NCI-H748 treated with DMSO at 0.1 percent for 48 hours (cell line): ENCODE measurements at regions not wholly inside any gene's neighbourhood (a gene's known extent, or its start where the extent isn't known, plus 50 kb on each side); places are given as distances from the start of the nearest gene placed in this dataset.

Experiments used
- DNase-seq: peaks from one replicate; lab custom pipeline; 2025; lab: John Stamatoyannopoulos, UW

- DNase-seq = no peak
Measured at GRCh38 chr6:102126488-102126887, 733.0 kb downstream of the GRIK2 start.

- no peak for DNase-seq
Measured at GRCh38 chr6:102127253-102127652, 733.7 kb downstream of the GRIK2 start.

- DNase-seq = no peak
Measured at GRCh38 chr6:102137859-102138258, 744.4 kb downstream of the GRIK2 start.

- no peak for DNase-seq
Measured at GRCh38 chr6:102149191-102149590, 755.7 kb downstream of the GRIK2 start.

GRCh38 chr6:102150549-102150948 is 757.0 kb downstream of the GRIK2 start:
- DNase-seq = no peak

- no peak for DNase-seq
Measured at GRCh38 chr6:102154176-102154575, 760.7 kb downstream of the GRIK2 start.

- DNase-seq = no peak
Measured at GRCh38 chr6:102154874-102155273, 761.4 kb downstream of the GRIK2 start.

- DNase-seq = peak; percentile 27
Measured at GRCh38 chr6:102169802-102170201, 776.3 kb downstream of the GRIK2 start.

GRCh38 chr6:102187186-102187585 is 793.7 kb downstream of the GRIK2 start:
- no peak for DNase-seq

- DNase-seq = no peak
Measured at GRCh38 chr6:102195311-102195710, 801.8 kb downstream of the GRIK2 start.

- no peak for DNase-seq
Measured at GRCh38 chr6:102197211-102197610, 803.7 kb downstream of the GRIK2 start.

- DNase-seq = no peak
Measured at GRCh38 chr6:102204351-102204750, 810.8 kb downstream of the GRIK2 start.

- DNase-seq = no peak
Measured at GRCh38 chr6:102215425-102215824, 821.9 kb downstream of the GRIK2 start.

GRCh38 chr6:102216232-102216631 is 822.7 kb downstream of the GRIK2 start:
- DNase-seq = no peak

- no peak for DNase-seq
Measured at GRCh38 chr6:102223942-102224341, 830.4 kb downstream of the GRIK2 start.

GRCh38 chr6:102229271-102229670 is 835.8 kb downstream of the GRIK2 start:
- DNase-seq = no peak
